ENCODE measurements at regions not wholly inside any gene's neighbourhood (a gene's known extent, or its start where the extent isn't known, plus 50 kb on each side); places are given as distances from the start of the nearest gene placed in this dataset.

DNA sequence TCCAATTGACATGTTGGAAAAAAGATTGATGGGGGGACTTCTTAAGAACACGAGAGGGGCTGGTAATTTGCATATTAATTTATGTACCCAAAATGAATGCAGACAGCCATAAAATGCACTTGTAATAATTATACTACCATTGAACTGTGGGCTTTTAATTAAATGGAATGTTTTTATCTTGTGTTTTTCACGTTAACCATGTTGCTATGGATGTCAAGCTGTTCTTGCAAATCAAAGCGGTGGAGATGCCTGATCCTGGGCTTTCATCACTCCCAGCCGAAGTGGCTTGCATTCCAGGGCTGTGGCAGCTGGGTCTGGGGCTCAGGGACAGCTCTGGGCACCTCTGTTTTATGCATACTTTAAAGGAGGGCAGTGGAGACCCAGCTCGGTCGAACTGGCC, 179.4 kb upstream of the TMTC4 start:
- Histone ChIP-seq H3K9me3 (ENCODE audit: control insufficient read depth, insufficient read depth, low read depth, low read length) (no peaks in the 10 kb centered on the region), H3K36me3 (ENCODE audit: control insufficient read depth in 2 of 2, insufficient read depth in 1 of 2, low read length in 2 of 2) (no peaks in the 10 kb centered on the region), H3K4me1 (ENCODE audit: control insufficient read depth, insufficient read depth, low read length) (no peaks in the 10 kb centered on the region), H3K4me3 (ENCODE audit: low read depth, low read length) (no peak overlapping the region), H3K27ac (ENCODE audit: extremely low read depth, low read depth, low read length) (no peak overlapping the region)
- POLR2A ChIA-PET: no interaction called here
- CTCF ChIA-PET: no interaction called here
- no peak for TF ChIP-seq ZNF585B (tag by site-specific recombination; IDR thresholded peaks at IDR 0.05)
- TF ChIP-seq ZNF707 (tag by site-specific recombination; IDR thresholded peaks at IDR 0.05): no peak
- no peak for TF ChIP-seq ZFP41 (tag by site-specific recombination; IDR thresholded peaks at IDR 0.05; ENCODE audit: borderline replicate concordance)

DNA sequence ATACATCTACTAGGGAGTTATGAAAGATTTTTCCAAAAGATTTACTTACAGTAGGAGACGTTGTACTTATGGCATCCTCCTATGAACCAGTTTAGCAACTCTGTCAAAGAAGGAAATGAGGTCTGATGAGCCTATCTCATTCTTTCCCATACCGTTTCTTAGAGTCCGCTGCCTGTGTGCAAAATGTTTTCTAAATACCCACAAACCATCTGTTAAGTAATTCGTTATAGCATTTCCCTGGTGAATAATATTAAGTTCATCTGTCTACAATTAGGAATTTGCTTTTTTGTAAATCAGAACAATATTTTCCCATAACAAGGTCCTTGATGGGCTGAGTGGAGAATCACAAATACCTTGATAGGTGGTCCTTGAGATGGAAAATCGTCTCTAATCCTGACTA, 178.8 kb upstream of the TMTC4 start:
- CTCF ChIA-PET: no interaction called here
- no peak for TF ChIP-seq ZNF768 (tag by site-specific recombination; IDR thresholded peaks at IDR 0.05)
- no peak for TF ChIP-seq ZFP37 (tag by site-specific recombination; IDR thresholded peaks at IDR 0.05)
- TF ChIP-seq ZFP69B (tag by site-specific recombination; IDR thresholded peaks at IDR 0.05): no peak
- TF ChIP-seq, protein P1, sequence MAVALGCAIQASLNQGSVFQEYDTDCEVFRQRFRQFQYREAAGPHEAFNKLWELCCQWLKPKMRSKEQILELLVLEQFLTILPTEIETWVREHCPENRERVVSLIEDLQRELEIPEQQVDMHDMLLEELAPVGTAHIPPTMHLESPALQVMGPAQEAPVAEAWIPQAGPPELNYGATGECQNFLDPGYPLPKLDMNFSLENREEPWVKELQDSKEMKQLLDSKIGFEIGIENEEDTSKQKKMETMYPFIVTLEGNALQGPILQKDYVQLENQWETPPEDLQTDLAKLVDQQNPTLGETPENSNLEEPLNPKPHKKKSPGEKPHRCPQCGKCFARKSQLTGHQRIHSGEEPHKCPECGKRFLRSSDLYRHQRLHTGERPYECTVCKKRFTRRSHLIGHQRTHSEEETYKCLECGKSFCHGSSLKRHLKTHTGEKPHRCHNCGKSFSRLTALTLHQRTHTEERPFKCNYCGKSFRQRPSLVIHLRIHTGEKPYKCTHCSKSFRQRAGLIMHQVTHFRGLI (tag by site-specific recombination; IDR thresholded peaks at IDR 0.05): no peak
- TF ChIP-seq, protein P2, sequence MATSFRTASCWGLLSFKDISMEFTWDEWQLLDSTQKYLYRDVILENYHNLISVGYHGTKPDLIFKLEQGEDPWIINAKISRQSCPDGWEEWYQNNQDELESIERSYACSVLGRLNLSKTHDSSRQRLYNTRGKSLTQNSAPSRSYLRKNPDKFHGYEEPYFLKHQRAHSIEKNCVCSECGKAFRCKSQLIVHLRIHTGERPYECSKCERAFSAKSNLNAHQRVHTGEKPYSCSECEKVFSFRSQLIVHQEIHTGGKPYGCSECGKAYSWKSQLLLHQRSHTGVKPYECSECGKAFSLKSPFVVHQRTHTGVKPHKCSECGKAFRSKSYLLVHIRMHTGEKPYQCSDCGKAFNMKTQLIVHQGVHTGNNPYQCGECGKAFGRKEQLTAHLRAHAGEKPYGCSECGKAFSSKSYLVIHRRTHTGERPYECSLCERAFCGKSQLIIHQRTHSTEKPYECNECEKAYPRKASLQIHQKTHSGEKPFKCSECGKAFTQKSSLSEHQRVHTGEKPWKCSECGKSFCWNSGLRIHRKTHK (tag by site-specific recombination; IDR thresholded peaks at IDR 0.05): no peak
- TF ChIP-seq, protein P3, sequence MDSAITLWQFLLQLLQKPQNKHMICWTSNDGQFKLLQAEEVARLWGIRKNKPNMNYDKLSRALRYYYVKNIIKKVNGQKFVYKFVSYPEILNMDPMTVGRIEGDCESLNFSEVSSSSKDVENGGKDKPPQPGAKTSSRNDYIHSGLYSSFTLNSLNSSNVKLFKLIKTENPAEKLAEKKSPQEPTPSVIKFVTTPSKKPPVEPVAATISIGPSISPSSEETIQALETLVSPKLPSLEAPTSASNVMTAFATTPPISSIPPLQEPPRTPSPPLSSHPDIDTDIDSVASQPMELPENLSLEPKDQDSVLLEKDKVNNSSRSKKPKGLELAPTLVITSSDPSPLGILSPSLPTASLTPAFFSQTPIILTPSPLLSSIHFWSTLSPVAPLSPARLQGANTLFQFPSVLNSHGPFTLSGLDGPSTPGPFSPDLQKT (IDR thresholded peaks at IDR 0.05; ENCODE audit: borderline replicate concordance, low read depth, low read length): no peak
- no peak for TF ChIP-seq ZNF202 (tag by site-specific recombination; IDR thresholded peaks at IDR 0.05; ENCODE audit: borderline replicate concordance)
- TF ChIP-seq, protein P4, sequence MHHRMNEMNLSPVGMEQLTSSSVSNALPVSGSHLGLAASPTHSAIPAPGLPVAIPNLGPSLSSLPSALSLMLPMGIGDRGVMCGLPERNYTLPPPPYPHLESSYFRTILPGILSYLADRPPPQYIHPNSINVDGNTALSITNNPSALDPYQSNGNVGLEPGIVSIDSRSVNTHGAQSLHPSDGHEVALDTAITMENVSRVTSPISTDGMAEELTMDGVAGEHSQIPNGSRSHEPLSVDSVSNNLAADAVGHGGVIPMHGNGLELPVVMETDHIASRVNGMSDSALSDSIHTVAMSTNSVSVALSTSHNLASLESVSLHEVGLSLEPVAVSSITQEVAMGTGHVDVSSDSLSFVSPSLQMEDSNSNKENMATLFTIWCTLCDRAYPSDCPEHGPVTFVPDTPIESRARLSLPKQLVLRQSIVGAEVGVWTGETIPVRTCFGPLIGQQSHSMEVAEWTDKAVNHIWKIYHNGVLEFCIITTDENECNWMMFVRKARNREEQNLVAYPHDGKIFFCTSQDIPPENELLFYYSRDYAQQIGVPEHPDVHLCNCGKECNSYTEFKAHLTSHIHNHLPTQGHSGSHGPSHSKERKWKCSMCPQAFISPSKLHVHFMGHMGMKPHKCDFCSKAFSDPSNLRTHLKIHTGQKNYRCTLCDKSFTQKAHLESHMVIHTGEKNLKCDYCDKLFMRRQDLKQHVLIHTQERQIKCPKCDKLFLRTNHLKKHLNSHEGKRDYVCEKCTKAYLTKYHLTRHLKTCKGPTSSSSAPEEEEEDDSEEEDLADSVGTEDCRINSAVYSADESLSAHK (tag by site-specific recombination; IDR thresholded peaks at IDR 0.05): no peak
- no peak for TF ChIP-seq ZBTB48 (tag by site-specific recombination; IDR thresholded peaks at IDR 0.05)
- TF ChIP-seq ZNF324 (tag by site-specific recombination; IDR thresholded peaks at IDR 0.05): no peak
- TF ChIP-seq ZNF221 (tag by site-specific recombination; IDR thresholded peaks at IDR 0.05; ENCODE audit: borderline replicate concordance): no peak
- TF ChIP-seq GLI4 (tag by site-specific recombination; IDR thresholded peaks at IDR 0.05): no peak
- no peak for TF ChIP-seq ZNF76 (tag by site-specific recombination; IDR thresholded peaks at IDR 0.05; ENCODE audit: borderline replicate concordance, low read depth)
- TF ChIP-seq, protein P5, sequence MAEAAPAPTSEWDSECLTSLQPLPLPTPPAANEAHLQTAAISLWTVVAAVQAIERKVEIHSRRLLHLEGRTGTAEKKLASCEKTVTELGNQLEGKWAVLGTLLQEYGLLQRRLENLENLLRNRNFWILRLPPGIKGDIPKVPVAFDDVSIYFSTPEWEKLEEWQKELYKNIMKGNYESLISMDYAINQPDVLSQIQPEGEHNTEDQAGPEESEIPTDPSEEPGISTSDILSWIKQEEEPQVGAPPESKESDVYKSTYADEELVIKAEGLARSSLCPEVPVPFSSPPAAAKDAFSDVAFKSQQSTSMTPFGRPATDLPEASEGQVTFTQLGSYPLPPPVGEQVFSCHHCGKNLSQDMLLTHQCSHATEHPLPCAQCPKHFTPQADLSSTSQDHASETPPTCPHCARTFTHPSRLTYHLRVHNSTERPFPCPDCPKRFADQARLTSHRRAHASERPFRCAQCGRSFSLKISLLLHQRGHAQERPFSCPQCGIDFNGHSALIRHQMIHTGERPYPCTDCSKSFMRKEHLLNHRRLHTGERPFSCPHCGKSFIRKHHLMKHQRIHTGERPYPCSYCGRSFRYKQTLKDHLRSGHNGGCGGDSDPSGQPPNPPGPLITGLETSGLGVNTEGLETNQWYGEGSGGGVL (tag by site-specific recombination; IDR thresholded peaks at IDR 0.05): no peak
- TF ChIP-seq ZNF530 (tag by site-specific recombination; IDR thresholded peaks at IDR 0.05; ENCODE audit: low read depth): no peak
- POLR2A ChIA-PET: no interaction called here
- Histone ChIP-seq H3K4me1 (ENCODE audit: control insufficient read depth, insufficient read depth, low read length) (no peaks in the 10 kb centered on the region), H3K36me3 (ENCODE audit: control insufficient read depth in 2 of 2, insufficient read depth in 1 of 2, low read length in 2 of 2) (no peaks in the 10 kb centered on the region), H3K27ac (ENCODE audit: extremely low read depth, low read depth, low read length) (no peak overlapping the region), H3K4me3 (ENCODE audit: low read depth, low read length) (no peak overlapping the region), H3K9me3 (ENCODE audit: control insufficient read depth, insufficient read depth, low read depth, low read length) (no peaks in the 10 kb centered on the region)
